ENCODE measurements at regions not wholly inside any gene's neighbourhood (a gene's known extent, or its start where the extent isn't known, plus 50 kb on each side); places are given as distances from the start of the nearest gene placed in this dataset.

DNA sequence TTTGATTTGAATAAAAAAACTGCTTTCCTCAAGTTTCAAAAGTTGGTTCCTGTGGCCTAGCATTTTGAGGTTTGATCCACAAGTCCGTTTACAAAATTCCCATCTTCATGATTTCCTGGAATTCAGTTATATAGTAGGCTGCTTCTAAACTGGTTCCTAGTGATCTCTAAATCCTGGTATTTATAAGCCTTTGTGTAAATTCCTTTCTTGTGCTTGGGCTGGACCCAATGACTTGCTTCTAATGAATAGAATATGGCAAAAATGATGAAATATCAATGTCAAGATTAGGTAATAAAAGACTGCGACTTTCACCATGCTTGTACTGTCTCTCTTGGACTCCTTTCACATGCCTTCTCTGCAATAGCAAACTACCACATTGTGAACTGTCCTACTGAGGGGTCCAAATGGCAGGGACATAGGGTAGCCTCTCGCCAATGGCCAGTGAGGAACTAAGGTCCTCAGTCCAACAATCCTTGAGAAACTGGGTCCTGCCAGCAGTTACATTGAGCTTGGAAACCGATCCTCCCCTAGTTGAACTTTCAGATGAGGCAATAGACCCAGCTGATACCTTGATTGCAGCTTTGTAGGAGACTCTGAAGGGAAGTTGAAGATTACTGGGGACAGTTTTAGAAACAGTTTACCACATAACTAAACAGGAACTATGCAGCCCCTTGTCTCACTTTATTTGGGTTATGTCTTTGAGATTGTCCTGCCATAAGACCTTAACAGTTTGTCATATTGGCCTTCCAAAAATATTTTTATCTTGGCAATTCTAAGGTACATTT is 303.9 kb upstream of the TBC1D5 start:
- no peak for DNase-seq
- TF ChIP-seq, protein P1, sequence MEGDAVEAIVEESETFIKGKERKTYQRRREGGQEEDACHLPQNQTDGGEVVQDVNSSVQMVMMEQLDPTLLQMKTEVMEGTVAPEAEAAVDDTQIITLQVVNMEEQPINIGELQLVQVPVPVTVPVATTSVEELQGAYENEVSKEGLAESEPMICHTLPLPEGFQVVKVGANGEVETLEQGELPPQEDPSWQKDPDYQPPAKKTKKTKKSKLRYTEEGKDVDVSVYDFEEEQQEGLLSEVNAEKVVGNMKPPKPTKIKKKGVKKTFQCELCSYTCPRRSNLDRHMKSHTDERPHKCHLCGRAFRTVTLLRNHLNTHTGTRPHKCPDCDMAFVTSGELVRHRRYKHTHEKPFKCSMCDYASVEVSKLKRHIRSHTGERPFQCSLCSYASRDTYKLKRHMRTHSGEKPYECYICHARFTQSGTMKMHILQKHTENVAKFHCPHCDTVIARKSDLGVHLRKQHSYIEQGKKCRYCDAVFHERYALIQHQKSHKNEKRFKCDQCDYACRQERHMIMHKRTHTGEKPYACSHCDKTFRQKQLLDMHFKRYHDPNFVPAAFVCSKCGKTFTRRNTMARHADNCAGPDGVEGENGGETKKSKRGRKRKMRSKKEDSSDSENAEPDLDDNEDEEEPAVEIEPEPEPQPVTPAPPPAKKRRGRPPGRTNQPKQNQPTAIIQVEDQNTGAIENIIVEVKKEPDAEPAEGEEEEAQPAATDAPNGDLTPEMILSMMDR (IDR thresholded peaks at IDR 0.05; ENCODE audit: borderline replicate concordance, extremely low read depth, insufficient read depth): no peak
- Histone ChIP-seq H3K27me3 (ENCODE audit: control insufficient read depth, insufficient read depth, low read length) (no peaks in the 10 kb centered on the region), H3K4me3 (ENCODE audit: low read length in 3 of 3) (no peak overlapping the region), H3K4me1 (ENCODE audit: control insufficient read depth in 2 of 3, insufficient read depth in 2 of 3, low read depth in 1 of 3, low read length in 3 of 3) (no peaks in the 10 kb centered on the region), H3K9ac (ENCODE audit: low read length in 3 of 3) (no peak overlapping the region), H3K36me3 (ENCODE audit: control insufficient read depth in 2 of 3, insufficient read depth in 3 of 3, low read length in 3 of 3) (no peaks in the 10 kb centered on the region), H3K9me3 (ENCODE audit: control insufficient read depth in 2 of 3, insufficient read depth in 1 of 3, low read length in 3 of 3) (no peaks in the 10 kb centered on the region), H3K27ac (ENCODE audit: low read depth in 2 of 2, low read length in 2 of 2) (no peak overlapping the region)
- no peak for FAIRE-seq
- intact Hi-C loops (cut with DNase I): no loop called here

GRCh38 chr3:18044971-18045880 is 302.8 kb upstream of the TBC1D5 start:
- intact Hi-C loops (cut with DNase I): no loop called here

GRCh38 chr3:18044191-18044590 is 301.8 kb upstream of the TBC1D5 start:
- TF ChIP-seq, protein P1 (IDR thresholded peaks at IDR 0.05; ENCODE audit: borderline replicate concordance, extremely low read depth, insufficient read depth): no peak
- Histone ChIP-seq H3K27ac (ENCODE audit: low read depth in 2 of 2, low read length in 2 of 2) (no peak overlapping the region), H3K4me3 (ENCODE audit: low read length in 3 of 3) (no peak overlapping the region), H3K4me1 (ENCODE audit: control insufficient read depth in 2 of 3, insufficient read depth in 2 of 3, low read depth in 1 of 3, low read length in 3 of 3) (no peaks in the 10 kb centered on the region), H3K9ac (ENCODE audit: low read length in 3 of 3) (no peak overlapping the region), H3K9me3 (ENCODE audit: control insufficient read depth in 2 of 3, insufficient read depth in 1 of 3, low read length in 3 of 3) (no peaks in the 10 kb centered on the region), H3K27me3 (ENCODE audit: control insufficient read depth, insufficient read depth, low read length) (no peaks in the 10 kb centered on the region), H3K36me3 (ENCODE audit: control insufficient read depth in 2 of 3, insufficient read depth in 3 of 3, low read length in 3 of 3) (no peaks in the 10 kb centered on the region)
- intact Hi-C loops (cut with DNase I): no loop called here
- DNase-seq: no peak
- no peak for FAIRE-seq

More at GRCh38 chr3:18044971-18045880, 302.8 kb upstream of the TBC1D5 start:
- TF ChIP-seq, protein P1 (IDR thresholded peaks at IDR 0.05; ENCODE audit: borderline replicate concordance, extremely low read depth, insufficient read depth): no peak
- H3K9ac ChIP-seq (ENCODE audit: low read length in 3 of 3): no peak overlapping the region
- H3K9me3 ChIP-seq (ENCODE audit: control insufficient read depth in 2 of 3, insufficient read depth in 1 of 3, low read length in 3 of 3): no peaks in the 10 kb centered on the region
- H3K4me1 ChIP-seq (ENCODE audit: control insufficient read depth in 2 of 3, insufficient read depth in 2 of 3, low read depth in 1 of 3, low read length in 3 of 3): no peaks in the 10 kb centered on the region
- no peak overlapping the region for H3K4me3 ChIP-seq (ENCODE audit: low read length in 3 of 3)
- no peaks in the 10 kb centered on the region for H3K27me3 ChIP-seq (ENCODE audit: control insufficient read depth, insufficient read depth, low read length)
- no peaks in the 10 kb centered on the region for H3K36me3 ChIP-seq (ENCODE audit: control insufficient read depth in 2 of 3, insufficient read depth in 3 of 3, low read length in 3 of 3)
- DNase-seq: no peak
- FAIRE-seq: no peak
- H3K27ac ChIP-seq (ENCODE audit: low read depth in 2 of 2, low read length in 2 of 2): no peak overlapping the region

All from kidney (tissue), 13 donors.